ENCODE measurements at regions not wholly inside any gene's neighbourhood (a gene's known extent, or its start where the extent isn't known, plus 50 kb on each side); places are given as distances from the start of the nearest gene placed in this dataset.
"Not testable (repeated sequence)": the region's sequence is repeated elsewhere in the genome, so short reads cannot be mapped to it uniquely, and the experiment has no call there.

GRCh38 chr12:33026791-33027190 is 130.2 kb upstream of the PKP2 start:
- DNase-seq = no peak

DNA sequence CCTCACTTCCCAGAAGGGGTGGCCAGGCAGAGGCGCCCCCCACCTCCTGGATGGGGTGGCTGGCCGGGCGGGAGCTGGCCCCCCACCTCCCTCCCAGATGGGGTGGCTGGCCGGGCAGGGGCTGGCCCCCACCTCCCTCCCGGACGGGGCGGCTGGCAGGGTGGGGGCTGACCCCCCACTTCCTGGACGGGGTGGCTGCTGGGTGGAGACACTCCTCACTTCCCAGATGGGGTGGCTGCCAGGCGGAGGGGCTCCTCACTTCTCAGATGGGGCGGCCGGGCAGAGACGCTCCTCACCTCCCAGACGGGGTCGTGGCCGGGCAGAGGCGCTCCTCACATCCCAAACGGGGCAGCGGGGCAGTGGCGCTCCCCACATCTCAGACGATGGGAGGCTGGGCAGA is 126.1 kb upstream of the PKP2 start:
- not testable (repeated sequence) for DNase-seq

- DNase-seq = not testable (repeated sequence)
These were observed 120.5 kb upstream of the PKP2 start for GRCh38 chr12:33017029-33017428.

DNA sequence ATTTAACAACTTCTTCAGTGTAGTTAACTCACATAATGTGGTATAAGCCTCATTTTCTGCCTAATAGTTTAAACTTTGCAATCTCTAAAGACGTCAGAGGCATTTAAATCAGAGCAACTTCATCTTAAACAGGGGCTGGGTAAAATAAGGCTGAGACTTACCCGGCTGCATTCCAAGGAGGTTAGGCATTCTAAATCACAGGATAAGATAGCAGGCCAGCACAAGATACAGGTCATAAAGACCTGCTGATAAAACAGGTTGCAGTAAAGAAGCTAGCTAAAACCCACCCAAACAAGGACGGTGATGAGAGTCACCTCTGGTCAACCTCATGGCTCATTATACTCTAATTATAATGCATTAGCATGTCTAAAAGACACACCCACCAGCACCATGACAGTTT is 115.6 kb upstream of the PKP2 start:
- DNase-seq = no peak

GRCh38 chr12:33006106-33006505 is 109.5 kb upstream of the PKP2 start:
- DNase-seq = no peak

DNA sequence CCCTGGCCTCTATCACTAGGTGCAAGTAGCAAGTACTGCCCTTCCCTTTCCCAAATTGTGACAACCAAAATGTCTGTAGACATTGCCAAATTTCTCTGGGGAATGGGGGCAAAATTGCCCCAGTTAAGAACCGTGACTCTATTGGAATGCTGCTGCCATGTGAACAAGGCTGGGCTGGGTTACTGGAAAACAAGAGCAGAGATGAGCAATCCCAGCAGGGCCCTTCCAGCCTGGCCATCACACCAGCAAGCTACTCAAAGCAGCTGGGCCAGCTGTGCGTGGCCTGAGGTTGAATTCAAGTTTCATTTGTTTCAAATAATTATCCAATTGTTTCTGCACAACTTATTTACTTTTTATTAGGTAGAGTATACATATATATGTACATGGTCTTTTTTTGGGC is 103.4 kb upstream of the PKP2 start:
- DNase-seq = no peak

DNA sequence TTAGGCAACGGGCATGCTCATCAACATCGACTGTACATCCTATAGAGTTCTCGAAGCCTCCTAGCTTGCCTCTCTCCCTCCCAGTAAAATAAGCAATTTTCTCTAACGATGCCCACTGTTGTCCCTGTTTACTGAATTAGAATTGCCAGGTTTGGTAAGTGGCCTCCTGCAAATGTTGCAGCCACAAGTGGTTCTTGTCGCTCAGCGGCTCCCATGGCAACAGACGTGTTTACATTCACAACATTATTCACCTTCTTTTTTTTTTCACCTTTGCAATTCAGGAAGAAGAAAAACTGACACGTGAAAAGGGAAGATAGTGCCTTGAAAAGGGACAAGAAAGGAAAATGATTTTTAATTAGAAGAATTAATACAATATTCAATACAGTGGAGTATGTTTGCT is 100.9 kb upstream of the PKP2 start:
- no peak for DNase-seq

DNA sequence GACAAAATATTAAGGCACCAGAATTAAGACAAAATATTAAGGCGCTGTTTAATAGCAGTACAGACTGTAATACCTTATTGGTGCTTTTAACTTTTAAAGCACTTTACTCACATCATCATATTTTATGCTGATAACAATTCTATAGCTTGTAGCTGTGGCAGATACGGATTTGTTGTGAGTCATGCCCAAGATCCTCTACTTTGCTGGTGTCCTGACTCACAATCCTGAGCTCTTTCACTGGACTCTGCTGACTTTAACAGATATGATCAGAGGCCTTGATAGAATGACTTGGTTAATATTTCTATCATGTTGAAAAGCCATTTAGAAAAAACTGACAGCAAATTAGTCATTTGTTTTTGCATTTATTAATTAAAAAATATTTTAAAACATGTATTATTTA is 99.0 kb upstream of the PKP2 start:
- DNase-seq = no peak

GRCh38 chr12:32993404-32993803 is 96.8 kb upstream of the PKP2 start:
- no peak for DNase-seq

DNA sequence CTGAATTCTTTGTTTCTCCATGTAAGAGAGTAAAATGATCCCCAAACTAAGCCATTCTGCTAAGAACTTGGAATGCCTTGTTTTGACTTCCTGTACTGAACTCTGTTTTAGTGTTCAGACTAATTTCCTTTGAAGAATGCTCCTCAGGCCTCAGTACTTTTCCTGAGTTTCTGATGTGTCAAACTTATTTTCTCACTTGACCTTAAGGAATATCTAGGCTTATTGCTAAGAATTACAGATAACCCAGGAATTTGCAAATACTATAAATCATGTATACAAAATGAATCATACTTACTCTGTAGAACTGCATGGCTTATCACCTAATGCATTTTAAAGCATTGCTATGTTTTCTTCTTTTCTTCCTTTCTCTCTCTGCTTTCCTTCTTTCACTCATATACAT is 93.1 kb upstream of the PKP2 start:
- no peak for DNase-seq

GRCh38 chr12:32988982-32989381 is 92.4 kb upstream of the PKP2 start:
- DNase-seq = no peak

DNA sequence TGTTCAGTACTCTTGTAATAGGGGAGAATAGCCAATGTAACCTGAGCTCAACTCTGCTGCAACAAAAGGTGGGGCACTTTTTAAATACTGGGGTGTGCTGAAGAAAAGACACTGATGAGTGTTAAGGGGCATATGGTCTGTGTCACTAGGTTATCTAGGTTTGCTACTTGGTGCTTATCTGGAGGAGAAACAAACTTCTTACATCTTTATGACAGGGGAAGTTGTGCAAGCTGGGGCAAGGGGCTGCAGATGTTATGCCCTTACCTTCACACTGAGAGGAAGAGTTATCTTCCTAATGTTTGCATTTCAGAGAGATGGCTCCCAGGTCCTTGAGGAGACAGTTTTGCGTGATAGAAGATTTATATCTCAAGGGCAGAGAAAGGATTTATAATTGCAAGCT is 90.9 kb upstream of the PKP2 start:
- no peak for DNase-seq

GRCh38 chr12:32983968-32984367 is 87.4 kb upstream of the PKP2 start:
- DNase-seq = peak; percentile 19

GRCh38 chr12:32983332-32983731 is 86.8 kb upstream of the PKP2 start:
- DNase-seq = no peak

DNA sequence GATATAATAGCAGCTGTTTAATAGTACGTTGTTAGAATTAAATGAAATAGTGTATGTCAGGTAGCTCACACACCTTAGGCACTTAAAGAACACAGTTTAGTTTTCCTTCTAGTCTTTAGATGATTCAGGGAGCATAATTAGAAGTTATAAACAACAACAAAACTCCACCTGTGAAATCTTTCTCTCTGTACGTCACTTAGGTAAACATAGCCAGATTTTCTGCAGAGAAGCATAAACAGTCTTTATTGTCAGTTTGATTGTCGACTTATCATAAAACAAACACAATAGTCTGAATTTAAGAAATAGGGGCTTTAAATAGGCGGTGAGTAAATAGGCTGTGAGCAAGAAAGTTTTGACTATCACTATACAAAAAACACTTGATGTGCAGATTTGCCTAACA is 84.6 kb upstream of the PKP2 start:
- DNase-seq = no peak

- no peak for DNase-seq
These were observed 78.5 kb upstream of the PKP2 start for GRCh38 chr12:32975122-32975521.

DNA sequence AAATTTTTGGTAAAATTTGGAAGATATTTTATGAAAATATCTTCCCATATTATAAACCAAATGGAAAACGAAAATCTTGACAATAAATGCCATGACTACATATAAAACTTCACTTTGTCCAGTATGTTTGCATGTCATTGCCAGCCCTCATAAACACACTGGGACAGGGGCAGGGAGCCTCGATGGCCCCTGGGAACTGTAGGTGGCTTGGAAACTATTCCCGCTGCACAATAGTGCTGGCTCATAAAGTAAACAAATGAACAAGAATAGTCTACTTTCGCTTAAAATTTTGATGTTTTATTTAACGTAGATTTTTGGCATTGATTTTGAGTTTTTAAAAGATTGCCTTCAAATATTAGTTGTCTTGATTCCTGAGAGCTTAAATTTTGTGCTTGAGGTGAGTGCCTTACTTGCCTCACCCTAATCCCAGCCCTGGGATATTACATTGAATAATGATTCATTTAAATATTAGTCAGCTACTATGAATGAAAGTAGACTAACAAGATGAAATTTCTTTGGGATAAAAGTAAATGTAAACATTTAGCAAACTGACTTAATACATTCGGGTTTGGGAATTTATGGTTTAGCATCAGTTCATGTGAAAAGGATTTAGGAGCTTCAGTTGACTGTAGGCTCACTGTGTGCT is 74.0 kb upstream of the PKP2 start:
- no peak for DNase-seq

GRCh38 chr12:32964981-32965585 is 68.5 kb upstream of the PKP2 start:
- DNase-seq = no peak

GRCh38 chr12:32956418-32956817 is 59.8 kb upstream of the PKP2 start:
- DNase-seq = peak; percentile 5

DNA sequence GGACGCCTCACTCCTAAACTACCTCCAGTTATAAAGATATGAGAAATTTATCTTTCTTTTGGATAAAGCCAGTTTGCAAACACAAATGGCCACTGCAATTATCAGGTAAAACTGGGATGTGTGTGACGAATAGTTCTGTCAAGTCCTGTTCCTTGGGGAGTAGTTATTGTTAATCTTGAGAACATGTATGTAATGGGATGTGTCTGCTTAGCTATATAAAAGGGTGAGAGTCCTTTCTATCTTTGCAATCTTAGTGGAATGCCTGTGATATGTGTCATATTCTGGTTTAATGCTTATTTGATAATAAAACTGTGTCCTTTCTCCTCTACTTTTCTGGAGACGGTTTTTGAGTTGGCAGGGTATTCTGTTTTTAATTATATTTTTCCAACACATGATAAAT is 56.1 kb upstream of the PKP2 start:
- DNase-seq = no peak

- no peak for DNase-seq
These were observed 53.2 kb upstream of the PKP2 start for GRCh38 chr12:32949815-32950214.

DNA sequence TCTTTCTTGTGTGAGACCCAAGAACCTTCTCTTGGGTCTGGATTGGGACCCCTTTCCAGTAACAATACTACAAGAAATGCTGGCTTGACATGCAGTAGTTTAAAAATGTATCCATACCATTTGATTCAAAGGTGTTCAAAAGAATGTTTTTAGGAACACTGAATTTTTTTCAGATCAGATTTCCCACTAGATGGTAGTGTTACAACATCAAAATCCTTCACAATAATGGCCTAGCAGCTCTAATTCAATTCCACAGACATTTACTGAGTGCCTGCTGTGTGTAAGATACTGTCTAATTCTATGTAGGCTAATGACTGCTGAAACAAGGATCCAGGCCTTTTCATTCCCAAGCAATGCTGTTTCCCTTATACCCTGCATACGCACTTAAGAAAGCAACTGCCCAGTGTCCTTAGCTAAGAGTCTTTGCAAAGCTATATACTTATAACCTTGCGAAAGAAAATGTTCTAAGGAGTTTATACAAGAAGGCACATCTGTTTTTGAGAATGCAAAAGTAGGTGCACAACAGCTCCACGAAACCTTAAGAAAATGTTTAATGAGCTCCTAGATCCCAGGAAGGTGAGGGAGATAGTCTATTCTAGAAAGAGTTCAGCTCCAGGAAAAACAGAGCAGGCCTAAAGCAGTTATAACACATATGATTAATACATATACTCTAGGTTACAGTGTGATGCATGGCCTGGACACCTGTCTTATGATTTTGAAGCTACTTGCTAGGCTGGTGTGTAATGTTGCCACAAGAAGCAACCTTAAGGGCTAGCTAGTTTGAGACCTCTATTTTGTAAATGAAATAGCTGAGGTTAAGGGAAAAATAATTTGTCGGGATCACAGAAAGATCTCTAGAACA is 50.9 kb upstream of the PKP2 start:
- DNase-seq = no peak

- no peak for DNase-seq
These were observed 50.0 kb upstream of the PKP2 start for GRCh38 chr12:32946504-32947131.

Data from NCI-H69 (cell line).